ENCODE measurements at regions not wholly inside any gene's neighbourhood (a gene's known extent, or its start where the extent isn't known, plus 50 kb on each side); places are given as distances from the start of the nearest gene placed in this dataset.

DNA sequence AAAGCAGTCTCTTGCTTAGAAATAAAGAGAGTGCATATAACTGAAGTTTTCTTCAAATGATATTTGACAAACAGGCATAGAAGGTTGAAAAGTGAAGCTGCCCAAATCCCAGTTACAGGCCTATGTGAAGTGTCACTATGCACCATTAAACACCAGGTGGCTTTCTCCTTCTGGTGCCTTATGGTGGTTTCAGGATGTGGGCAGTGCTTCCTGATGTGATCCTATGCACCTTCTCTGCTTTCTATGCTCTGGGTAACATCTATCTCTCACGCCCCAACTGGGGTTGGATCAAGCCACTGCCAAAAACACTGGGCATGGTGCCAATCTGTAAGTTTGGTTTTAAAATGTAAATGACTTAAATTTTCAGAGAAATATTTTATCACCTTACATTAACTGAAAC lies 744.7 kb downstream of the TUSC7 start:
- DNase-seq (ENCODE audit: low read depth in 2 of 2) = peak in 1 of 2 donors; percentile 9

DNA sequence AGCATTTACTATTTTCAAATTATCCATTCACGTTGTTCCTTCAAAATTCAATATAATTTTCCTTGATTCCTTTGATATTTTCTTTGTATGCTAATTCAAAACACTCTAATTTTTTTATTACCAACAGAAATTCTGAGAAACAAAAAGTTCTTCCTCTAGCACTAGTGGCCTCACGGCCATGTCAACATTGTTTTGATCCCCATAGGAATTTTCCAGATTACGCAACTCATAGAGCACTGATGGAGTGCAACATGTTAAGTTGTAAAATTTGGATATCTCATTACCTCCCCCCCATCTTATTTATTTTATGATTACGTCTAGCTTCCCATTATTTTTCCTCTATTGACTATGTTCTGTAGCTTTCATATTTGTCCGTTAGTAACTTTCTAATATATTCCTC lies 745.3 kb downstream of the TUSC7 start:
- no peak for DNase-seq (ENCODE audit: low read depth in 2 of 2)

DNA sequence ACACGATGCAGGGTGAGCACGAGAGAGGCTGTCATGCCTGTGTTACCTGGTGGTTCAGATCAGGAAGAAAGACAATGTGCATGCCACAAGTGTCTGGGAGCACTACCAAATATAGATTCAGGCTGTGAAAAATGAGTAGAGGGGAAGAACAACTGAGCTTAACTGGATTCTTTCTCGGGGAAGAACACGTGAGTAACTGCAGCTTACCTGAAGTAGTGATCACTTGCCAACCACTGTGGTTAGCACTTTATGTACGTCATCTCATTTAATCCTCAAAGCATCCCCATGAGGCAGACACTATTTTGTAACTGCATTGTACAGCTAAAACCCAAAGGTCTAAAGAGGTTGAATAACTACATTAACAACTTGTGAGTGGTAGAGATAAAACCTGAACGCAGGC lies 746.2 kb downstream of the TUSC7 start:
- DNase-seq (ENCODE audit: low read depth in 2 of 2) = no peak

DNA sequence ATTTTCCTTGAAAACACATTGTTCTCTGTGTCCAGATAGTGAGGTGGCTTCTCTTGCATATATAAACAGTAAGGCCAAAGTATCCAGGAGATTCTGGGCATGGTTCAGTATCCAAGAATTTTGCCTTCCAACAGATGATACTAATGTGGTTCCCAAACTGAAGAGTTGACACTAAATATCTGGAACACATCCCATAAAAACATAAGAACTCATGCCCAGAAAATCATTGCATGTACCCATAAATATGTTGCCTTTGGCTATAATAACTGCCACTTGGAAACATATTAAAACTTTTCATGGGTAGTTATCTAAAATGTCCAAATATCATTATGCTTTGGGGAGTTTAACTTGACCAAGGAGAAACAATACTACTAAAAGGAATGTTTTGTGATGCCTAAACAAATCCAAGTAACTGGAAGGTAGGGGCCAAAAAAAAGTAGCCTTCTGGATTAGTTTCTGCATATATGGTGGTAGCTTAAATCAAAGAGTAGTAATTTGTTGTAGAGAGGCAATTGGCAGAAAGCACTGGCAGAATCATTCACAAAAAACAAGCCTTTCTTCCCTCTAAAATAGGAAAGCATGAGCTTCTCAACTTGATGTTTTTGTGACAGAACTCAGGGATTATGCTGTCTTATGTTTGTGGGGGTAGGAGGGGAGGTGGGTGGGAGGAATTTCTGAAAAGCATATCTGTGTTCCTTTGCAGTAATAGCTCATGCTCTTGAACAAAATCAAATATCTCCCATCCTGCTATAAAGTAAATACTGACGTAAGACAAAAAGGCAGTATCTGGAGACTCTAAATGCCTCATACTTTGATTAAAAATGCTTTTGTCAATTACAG lies 753.9 kb downstream of the TUSC7 start:
- no peak for DNase-seq (ENCODE audit: low read depth in 2 of 2)

DNA sequence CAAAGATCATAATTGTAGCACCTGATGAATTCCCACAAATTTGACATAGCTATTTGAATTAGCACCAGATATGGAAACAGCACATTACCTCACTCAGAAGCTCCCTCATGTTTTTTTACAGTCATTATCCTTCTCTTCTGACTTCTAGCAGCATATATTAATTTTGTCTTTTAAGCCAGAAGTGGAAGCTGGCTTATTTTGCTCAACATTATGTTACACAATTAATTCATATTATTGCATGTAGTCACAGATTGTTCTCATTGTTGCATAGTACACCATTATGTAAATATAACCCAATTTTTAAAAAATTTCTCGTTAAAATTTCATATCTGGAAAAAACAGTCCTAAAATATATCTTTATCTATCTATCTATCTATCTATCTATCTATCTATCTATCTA lies 762.3 kb downstream of the TUSC7 start:
- no peak for DNase-seq (ENCODE audit: low read depth in 2 of 2)

DNA sequence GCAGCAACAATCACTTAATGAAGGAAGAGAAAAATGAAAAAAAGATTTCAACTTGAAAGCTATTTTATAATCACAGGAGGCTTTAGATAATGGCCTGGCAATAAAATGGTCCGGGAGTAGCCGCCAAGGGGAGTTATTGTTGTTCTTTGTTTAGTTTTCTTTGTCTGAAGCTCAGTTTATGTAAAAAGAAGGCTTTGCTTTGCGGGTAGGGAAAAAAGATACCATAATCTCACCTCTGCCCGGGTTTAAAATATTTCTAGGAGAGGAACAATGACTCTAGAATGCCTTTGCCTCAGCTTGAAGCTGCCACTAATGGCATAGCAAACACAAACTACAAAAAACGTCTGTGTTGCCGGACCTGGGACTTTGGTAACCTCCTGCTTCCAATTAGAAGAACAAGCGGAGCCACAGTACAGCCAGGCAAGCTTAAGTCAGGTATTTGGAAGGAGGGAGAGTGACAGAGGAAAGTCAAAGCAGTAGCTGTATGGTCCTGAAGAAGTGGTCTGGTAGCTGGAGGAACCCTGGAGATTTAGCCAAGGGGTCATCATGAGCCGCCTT lies 764.5 kb downstream of the TUSC7 start:
- no peak for DNase-seq (ENCODE audit: low read depth in 2 of 2)

DNA sequence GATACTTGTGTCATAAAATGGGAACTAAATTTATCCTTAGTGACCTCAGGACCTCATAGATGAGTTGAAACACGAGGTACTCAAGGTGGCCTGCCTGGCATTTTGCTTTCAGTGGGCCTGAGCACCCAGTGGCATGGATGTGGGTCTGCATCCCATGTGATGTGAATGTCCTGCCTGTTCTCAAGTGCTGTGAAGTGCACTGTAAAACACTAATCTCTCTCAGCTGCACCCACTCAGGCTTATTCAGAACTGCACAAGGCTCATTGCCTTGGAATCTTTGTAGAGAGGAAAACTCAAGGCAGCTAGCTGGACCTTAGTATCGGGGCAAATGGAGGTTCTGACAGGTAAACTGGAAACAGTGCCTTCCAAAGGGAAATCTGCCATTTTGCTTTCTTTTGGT lies 767.0 kb downstream of the TUSC7 start:
- DNase-seq (ENCODE audit: low read depth in 2 of 2) = no peak

DNA sequence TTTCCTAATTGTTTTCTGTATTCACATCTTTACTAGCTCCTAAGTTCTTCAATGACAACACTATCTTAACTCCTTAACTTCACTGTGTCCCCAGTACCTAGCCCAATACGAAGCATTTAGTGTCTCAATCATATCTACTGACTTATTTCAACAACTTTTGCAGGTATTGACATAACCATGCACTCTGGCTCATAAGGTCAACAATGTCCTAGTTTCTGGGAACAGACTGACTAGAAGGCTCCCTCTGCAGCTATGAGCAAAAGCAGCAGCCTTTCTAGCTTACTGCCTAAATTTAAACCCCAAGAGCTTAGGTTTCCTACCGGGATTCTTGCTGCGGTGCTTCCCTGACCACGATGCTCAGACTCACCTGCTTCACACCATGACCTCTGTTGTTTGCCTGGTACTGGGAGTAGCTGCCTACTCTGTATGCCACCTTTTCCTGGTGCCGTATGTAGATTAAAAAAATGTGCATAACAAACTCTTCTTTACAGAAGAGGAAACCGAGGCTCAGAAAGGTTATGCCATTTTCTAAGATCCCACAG lies 767.7 kb downstream of the TUSC7 start:
- DNase-seq (ENCODE audit: low read depth in 2 of 2) = no peak

DNA sequence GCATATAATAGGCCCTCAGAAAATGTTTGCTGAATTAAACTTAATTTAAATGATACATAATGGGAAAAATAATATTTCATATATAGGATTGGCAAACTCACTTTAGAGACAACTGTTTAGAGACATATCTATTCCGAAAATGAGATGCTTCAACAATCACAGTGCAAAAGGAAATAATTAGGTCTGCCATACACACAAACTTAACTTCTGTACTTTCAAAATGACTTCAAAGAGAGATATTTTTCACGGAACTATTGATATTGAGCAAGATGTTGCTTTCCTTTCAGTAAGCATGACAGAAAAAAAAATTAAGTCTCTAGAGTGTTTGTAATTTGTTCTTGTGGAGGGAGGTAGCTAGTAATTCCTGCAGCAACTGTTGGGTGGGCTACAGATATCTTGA lies 769.5 kb downstream of the TUSC7 start:
- no peak for DNase-seq (ENCODE audit: low read depth in 2 of 2)

DNA sequence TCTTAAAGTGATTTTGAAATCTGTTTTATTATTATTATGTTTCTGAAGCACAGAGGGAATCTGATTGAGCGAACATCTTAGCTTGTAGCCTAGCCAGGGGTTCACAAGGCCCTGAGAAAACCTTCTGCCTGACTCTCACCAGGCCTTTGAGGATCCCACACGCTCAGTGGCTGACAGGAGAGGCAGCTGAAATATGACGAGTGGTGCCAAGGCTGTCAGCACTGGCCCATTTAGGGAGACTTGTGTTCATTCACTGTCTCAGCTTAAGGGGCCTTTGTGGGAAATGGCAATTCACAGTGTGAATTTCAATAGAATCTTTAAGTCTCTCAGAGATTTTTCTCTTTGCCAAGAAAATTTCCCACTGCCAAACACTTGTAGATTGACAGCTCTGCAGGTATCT lies 770.9 kb downstream of the TUSC7 start:
- no peak for DNase-seq (ENCODE audit: low read depth in 2 of 2)

DNA sequence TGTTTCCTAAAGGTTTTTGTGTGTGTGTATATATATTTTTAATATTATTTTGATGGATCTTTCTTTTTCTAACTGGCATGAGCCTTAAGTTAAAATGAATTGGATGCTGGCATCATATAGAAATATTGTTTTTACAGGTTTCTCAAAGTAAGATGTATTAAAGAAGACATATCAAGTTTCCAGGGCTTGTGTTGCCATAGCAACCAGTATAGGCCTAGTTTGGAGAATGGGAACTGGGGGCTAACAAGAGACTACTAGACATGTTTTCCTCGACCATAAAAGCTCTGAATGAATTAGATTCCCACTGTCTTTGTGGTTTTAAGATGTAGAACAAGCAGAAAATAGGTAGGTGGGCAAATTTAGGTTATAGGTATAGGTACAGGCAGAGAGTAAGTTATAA lies 771.4 kb downstream of the TUSC7 start:
- no peak for DNase-seq (ENCODE audit: low read depth in 2 of 2)

DNA sequence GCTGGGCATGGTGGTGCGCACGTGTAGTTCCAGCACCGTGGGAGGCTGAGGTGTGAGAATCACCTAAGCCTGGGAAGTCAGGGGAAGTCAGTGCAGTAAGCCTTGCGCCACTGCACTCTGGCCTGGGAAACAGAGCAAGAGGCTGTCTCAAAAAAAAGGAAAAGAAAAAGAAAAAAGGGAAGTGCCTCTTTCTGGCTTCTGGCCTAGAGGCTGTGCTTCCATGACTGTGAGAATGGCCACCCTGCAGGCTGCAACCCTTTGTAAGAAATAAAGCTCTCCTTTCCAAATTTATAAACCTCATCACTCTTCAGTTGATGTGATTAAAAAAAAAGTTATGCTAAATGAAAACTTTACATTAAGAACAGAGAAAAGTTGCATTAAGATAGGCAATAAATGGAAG lies 774.3 kb downstream of the TUSC7 start:
- no peak for DNase-seq (ENCODE audit: low read depth in 2 of 2)

DNA sequence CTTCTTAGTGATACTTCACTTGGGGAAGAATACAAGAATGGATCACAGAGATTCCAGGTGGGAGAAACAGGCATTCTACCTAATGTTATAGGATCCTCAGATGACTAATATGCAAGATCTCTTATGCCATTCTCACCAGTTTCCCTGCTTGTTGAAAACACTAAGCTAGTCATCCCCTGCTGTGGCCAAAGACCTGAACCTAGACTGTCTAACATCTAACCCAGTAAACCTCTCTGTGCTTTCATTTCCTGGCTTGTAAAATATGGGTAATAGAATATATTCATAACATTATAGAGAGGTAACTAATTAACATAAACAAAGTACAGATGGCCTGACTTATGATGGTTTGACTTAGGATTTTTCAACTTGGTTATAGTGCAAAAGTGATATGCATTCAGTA lies 776.3 kb downstream of the TUSC7 start:
- DNase-seq (ENCODE audit: low read depth in 2 of 2) = no peak

DNA sequence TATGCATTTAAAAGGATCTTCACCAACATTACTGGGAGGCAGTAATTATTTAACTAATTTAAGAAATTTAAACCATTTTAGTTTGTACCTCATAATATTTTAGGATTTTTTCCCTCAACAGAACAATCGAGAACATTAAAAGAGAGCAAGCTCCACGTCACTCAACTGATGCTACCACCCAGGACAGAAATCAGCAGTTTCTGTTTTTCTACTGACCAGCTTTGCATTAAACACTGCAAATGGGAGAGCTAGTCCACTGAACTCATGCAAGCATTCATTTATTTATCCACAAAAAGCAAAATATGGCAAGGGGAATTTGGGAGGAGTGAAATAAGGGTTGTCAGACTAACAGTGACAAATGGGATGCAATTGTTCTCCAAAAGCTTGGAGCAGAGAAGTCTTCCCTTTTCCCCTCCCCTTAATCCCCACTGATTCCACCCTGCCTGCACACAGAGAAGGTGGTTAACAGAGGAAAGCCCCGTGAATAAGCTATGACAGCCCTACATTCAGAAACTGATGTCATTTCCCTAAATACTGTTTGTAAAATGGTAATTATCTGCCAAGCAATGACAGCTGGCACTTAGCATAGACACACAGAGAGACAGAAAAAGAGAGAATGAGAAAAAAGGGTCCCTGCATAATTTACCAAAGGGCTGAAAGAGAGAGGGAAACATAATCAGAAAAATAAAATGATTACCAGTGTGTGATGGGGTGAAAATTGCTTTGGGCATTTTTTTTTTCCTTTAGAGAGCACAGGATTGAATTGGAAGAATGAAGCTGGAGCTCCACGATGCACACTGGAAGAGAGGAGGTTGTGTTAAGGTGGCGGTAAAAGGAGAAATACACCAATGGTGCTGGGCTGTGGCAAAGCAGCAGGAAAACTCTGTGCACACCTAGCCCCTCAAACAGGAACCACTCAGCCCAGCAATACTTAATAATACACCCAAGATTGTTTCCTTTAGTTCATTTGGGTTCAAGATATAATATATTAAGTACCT lies 777.4 kb downstream of the TUSC7 start:
- no peak for DNase-seq (ENCODE audit: low read depth in 2 of 2)

DNA sequence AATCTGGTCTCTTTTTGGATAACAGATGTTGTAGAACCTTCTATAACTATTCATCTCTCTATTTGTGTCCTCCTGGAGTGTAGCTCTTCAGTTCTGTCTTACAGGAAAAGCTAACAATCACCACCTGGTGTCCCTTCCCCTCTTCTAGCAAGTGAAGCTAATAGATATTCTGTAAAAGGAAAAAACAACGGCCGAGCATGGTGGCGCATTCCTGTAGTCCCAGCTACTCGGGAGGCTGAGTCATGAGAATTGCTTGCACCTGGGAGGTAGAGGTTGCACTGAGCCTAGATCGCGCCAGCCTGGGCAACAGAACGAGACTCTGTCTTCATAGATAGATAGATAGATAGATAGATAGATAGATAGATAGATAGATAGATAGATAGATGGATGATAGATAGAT lies 779.4 kb downstream of the TUSC7 start:
- no peak for DNase-seq (ENCODE audit: low read depth in 2 of 2)

DNA sequence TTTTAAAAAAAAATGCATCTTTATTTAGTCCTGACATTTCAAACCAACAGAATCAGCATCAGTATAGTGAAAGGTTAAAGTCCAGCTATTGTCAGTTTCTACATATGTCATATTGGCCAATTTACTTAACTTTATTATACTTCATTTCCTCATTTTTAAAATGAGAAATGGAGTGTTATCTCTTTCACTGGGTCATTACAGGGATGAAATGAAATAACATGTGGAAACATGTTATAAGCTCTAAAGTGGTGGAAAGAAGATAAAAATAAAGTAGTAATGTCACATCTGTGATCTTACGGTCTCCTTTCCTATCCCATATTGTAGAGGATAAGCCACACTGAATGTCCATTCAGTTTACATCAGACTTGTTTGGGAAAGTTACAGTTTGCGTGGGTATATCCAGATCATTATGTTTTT lies 780.1 kb downstream of the TUSC7 start:
- no peak for DNase-seq (ENCODE audit: low read depth in 2 of 2)

DNA sequence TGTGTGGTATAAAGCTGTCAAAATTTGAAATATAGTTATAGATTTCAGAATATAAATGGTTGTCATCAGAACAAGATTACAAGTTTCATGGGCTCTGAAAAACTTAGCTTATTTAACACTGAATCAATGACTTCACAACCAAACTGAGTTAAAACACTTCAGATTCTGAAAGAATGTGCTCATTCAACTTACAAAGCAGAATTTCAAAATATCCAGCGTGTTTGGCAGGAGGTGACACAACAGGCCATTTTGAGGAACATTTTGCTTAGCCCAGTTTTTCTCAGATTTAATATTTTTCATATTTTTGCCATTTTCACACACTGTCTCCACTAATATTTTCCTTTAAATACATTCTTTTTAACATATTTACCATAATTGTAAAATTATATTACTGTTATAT lies 781.1 kb downstream of the TUSC7 start:
- DNase-seq (ENCODE audit: low read depth in 2 of 2) = no peak

DNA sequence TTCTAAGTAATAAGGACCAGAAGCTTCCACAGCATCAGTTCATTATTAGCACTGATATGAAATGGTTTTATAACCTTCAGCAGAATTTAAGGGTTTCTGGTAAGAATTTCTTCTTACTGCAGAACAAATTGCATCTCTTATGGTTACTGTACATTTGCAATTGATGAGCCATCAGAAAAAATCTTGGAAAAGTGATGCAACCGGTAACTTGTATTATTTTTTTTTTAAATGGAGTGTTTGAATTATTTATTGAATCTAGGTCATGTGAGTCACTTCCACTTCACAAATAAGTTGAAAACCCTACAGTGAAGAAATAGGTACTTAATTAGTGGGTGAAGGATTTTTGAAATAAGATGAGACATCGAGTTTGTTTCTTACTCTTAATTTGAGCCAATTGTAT lies 786.0 kb downstream of the TUSC7 start:
- no peak for DNase-seq (ENCODE audit: low read depth in 2 of 2)

DNA sequence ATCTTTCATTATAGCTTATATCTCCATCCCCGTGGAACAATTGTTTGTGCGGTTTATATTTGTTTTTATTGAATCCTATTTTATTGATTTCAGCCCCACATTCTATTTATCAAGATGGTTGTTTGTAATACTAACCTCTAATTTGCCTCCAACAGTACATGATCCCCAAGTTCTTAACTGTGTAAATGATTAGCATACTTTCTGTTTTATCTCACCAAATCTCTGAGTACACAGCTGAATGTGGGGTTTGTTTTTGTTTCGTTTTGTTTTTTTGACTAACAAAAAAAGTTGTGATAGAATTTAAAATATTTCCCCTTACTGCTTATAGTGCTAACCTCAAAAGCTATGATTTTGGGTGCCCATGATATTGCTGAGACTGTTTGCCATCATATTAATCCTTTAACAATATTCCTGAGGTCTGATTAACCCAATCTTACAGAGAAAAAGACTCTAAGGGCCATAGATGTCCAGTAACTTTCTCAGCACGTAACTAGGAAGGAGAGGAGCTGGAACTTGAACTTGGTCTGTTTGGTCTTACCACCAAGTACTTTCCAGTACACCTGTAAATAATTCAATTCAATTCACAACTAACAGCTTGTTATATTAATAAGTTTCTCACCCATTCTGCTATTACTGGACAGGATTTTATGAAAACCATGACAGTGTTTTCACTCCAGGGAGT lies 789.8 kb downstream of the TUSC7 start:
- DNase-seq (ENCODE audit: low read depth in 2 of 2) = no peak

DNA sequence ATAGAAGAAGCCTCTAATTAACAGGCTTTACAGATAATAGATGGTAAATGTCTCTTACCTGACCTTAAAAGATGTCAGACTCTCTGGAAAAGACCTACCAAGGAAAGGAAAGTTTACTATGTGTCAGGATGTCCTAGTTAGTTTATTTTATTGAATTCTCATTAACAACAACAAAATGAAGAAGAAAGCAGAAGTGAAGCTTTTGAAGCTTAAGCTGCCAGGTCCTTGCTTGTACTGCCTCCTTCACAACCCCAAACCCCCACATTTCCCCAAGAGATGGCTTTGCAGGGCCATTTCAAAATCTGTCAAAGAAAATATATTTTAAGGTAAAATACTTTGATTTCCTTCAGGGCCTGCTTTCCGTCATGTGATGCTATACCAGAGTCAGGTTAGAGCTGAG lies 798.4 kb downstream of the TUSC7 start:
- DNase-seq (ENCODE audit: low read depth in 2 of 2) = no peak

DNA sequence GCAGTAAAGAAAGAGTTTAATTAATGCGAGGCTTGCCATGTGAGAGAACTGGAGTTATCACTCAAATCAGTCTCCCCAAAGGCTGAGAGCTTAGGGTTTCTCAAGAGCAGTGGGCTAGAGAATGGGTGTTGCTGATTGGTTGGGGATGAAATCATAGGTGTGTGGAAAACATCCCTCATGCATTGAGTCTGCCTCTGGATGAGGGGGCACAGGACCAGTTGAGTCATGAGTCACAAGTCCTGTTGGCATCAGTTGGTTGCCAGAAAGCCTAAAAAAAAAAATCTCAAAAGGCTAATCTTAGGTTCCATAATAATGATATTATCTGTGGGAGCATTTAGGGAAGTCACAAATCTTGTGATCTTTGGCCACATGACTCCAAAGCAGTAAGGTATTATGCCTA lies 800.3 kb downstream of the TUSC7 start:
- DNase-seq (ENCODE audit: low read depth in 2 of 2) = no peak

All from lung microvascular endothelial cell (primary cell).